HG02840 (cell line): ENCODE measurements at regions not wholly inside any gene's neighbourhood (a gene's known extent, or its start where the extent isn't known, plus 50 kb on each side); places are given as distances from the start of the nearest gene placed in this dataset.
"Not testable (repeated sequence)": the region's sequence is repeated elsewhere in the genome, so short reads cannot be mapped to it uniquely, and the experiment has no call there.

Source experiments
- ATAC-seq: cut with Tn5 transposase; IDR thresholded peaks from one replicate; pipeline ENCODE4 v1.9.1; 2021; ENCODE audit warnings: mild to moderate bottlenecking, moderate library complexity, moderate number of reproducible peaks; ENCODE audit not compliant: unreplicated experiment, low FRiP score

DNA sequence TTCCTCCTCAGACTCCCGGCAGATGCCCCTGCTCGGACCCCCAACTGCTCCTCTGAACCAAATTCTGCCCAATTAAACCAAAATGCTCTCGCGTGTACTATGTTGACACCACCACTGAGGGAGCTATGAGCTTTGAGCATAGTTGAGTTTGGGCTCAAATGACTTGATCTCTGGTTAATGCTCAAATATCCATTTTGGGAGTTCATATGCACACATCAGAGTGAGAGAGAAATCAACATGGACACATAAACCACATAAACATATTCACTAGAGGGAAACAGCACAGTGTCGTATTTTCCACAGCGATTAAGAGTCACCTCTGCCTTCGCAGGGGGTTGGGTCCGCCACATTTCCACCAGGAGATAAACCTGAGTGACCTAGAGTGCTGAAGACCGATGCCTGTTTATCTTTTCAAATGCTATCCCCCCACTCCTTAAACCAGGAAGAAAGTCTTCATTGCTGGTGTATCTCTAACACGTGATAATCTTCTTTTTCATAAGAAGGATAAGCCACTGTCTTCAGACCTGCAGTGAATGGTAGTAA is 59.4 kb upstream of the FOXN3 start:
- ATAC-seq: no peak

- ATAC-seq: no peak
Measured at GRCh38 chr14:89474464-89474863, 57.4 kb upstream of the FOXN3 start.

DNA sequence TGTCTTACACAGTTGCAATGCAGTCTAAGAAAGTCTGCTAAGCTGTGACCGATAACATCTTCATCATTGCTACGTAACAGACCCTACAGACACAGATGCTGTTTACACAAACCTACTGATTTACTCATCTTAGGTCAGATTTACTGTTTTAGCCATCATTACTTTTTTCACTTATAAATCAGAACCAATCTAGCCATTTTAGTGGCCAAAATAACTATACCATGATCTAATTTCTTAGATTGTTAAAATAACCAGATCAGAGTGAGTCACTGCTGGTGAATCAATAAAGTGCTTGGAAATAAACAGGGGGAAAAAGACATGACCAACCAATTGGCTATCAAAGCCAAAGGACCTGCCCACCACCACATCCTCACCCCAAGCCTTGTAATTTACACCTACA is 57.0 kb upstream of the FOXN3 start:
- no peak for ATAC-seq

GRCh38 chr14:89473569-89473968 is 56.5 kb upstream of the FOXN3 start:
- ATAC-seq: no peak

GRCh38 chr14:89470401-89470800 is 53.4 kb upstream of the FOXN3 start:
- ATAC-seq: no peak

- ATAC-seq: no peak
Measured at GRCh38 chr14:89469210-89470198, 52.5 kb upstream of the FOXN3 start.

- no peak for ATAC-seq
Measured at GRCh38 chr14:89468566-89468965, 51.5 kb upstream of the FOXN3 start.

GRCh38 chr14:89468030-89468429 is 51.0 kb upstream of the FOXN3 start:
- not testable (repeated sequence) for ATAC-seq

DNA sequence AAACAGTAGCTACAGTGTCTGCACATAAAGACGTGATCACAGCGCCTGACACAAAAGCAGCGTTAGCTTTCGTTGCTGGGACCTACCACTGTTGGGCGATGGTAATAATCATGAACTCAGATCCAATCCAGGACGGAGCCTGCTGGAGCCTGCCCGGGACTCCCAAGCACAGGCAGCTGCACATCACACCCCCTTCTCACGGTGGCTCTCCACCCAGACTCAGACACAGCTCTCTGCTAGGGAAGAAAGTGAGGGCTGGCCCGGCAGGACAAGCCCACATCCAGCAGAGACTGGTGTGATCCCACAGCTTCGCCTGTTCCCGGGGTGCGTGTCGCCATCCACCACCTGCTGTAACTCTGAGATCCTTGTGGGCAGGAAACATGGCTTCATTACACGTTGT is 49.9 kb upstream of the FOXN3 start:
- no peak for ATAC-seq
